ENCODE measurements at regions not wholly inside any gene's neighbourhood (a gene's known extent, or its start where the extent isn't known, plus 50 kb on each side); places are given as distances from the start of the nearest gene placed in this dataset.

DNA sequence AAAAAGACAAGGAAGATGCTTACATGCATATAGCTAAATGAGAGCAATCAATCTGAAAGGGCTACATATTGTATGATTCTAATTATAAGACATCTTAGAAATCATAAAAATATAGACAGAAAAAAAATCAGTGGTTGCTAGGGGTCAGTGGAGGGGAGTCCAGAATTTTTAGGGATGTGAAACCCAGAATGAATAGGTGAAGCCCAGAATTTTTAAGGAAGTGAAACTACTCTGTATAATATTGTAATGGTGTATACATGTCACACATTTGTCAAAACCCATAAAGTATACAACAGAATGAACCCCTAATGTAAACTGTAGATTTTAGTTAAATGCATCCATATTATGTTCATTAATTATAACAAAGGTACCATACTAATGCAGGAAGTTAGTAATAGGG is 713.2 kb downstream of the FLRT2 start:
- TF ChIP-seq EP300 (IDR thresholded peaks at IDR 0.05) = no peak
- no peak for TF ChIP-seq POLR2A (IDR thresholded peaks at IDR 0.05)
